MM.1S (cell line): ENCODE measurements at regions not wholly inside any gene's neighbourhood (a gene's known extent, or its start where the extent isn't known, plus 50 kb on each side); places are given as distances from the start of the nearest gene placed in this dataset.
"Not testable (repeated sequence)": the region's sequence is repeated elsewhere in the genome, so short reads cannot be mapped to it uniquely, and the experiment has no call there.

Source experiments
- EZH2 ChIP-seq: fragments of 300-600 bp; sonication (generic); optimal IDR thresholded peaks from 2 replicates; pipeline ENCODE3; 2017; ENCODE audit warnings: low read depth, mild to moderate bottlenecking, antibody characterized with exemption, low read length, mixed read lengths
- EZH2phosphoT487 ChIP-seq: fragments of 300-600 bp; sonication (generic); IDR thresholded peaks from 2 replicates; pipeline ENCODE4 v1.6.1; 2018; ENCODE audit warnings: antibody characterized with exemption, low read length

GRCh38 chr7:153743434-153743833 is 308.8 kb upstream of the DPP6 start:
- TF ChIP-seq EZH2phosphoT487, EZH2: not testable (repeated sequence)
